A549 (cell line): ENCODE measurements at regions not wholly inside any gene's neighbourhood (a gene's known extent, or its start where the extent isn't known, plus 50 kb on each side); places are given as distances from the start of the nearest gene placed in this dataset.

ENCODE experiments used
- ATAC-seq, 2 experiments: fragments of 200-7000 bp in 1 of 2; fragments of >200 bp in 1 of 2; cut with Nextera tagmentation in 1 of 2; cut with Tn5 transposase in 1 of 2; 3 replicates each; pipeline versions ENCODE4 v1.8.0 to v1.9.1; 2018 to 2020; ENCODE audit warnings: mild to moderate bottlenecking in 1 of 2, moderate library complexity in 1 of 2
- CTCF ChIA-PET: fragments of 300-600 bp; sonication (Branson Sonifier 250); formaldehyde crosslinking; extraction: SDS; loops from one replicate; lab custom pipeline; 2021; ENCODE audit warnings: antibody characterized with exemption, inconsistent platforms; lab: Yijun Ruan, JAX
- POLR2A ChIA-PET: fragments of 350-600 bp; formaldehyde crosslinking; extraction: SDS; loops from one replicate; lab custom pipeline; 2021; ENCODE audit warnings: antibody characterized with exemption, inconsistent platforms; lab: Yijun Ruan, JAX
- DNase-seq, 2 experiments: peaks; one replicate each; pipeline versions ENCODE4 v3.0.0 to v3.0.0-alpha.2; 2011 to 2016; ENCODE audit warnings: low read depth in 1 of 2, low spot score in 1 of 2
- FAIRE-seq: peaks from 2 replicates; lab custom pipeline; 2011; peaks lifted over from hg19 to GRCh38; lab: Jason Lieb, UNC
- H3K27ac ChIP-seq, 2 experiments: fragments of >200 bp; sonication (Bioruptor Twin); formaldehyde crosslinking; 3 replicates each; pipeline ENCODE4 v1.5.1; 2016 to 2017
- H3K4me1 ChIP-seq: fragments of >200 bp; sonication (Bioruptor Twin); formaldehyde crosslinking; 3 replicates; pipeline ENCODE4 v1.6.1; 2016
- H3K4me2 ChIP-seq: fragments of >200 bp; sonication (Bioruptor Twin); formaldehyde crosslinking; 3 replicates; pipeline ENCODE4 v1.6.1; 2016
- H3K4me3 ChIP-seq: fragments of >200 bp; sonication (Bioruptor Twin); formaldehyde crosslinking; 3 replicates; pipeline ENCODE4 v1.5.1; 2016
- H3K9me3 ChIP-seq: fragments of >200 bp; sonication (Bioruptor Twin); formaldehyde crosslinking; 3 replicates; pipeline ENCODE4 v1.6.1; 2016
- CBX2 ChIP-seq: fragments of 200-600 bp; sonication (generic); IDR thresholded peaks from 2 replicates; pipeline ENCODE4 v1.6.1; 2016; ENCODE audit warnings: low read depth, mild to moderate bottlenecking, borderline replicate concordance
- CHD2 ChIP-seq: fragments of 150-350 bp; IDR thresholded peaks from 2 replicates; pipeline ENCODE4 v1.6.1; 2014; ENCODE audit warnings: low read length; ENCODE audit not compliant: partially characterized antibody
- CHD4 ChIP-seq: fragments of 200-600 bp; sonication (generic); IDR thresholded peaks from 2 replicates; pipeline ENCODE4 v1.6.1; 2016; ENCODE audit warnings: antibody characterized with exemption, mild to moderate bottlenecking, borderline replicate concordance
- EHF ChIP-seq: fragments of 250-450 bp; sonication (Bioruptor Pico); IDR thresholded peaks from 2 replicates; pipeline ENCODE4 v1.5.0; 2020; ENCODE audit warnings: mild to moderate bottlenecking
- EHMT2 ChIP-seq: fragments of 200-600 bp; sonication (generic); IDR thresholded peaks from 2 replicates; pipeline ENCODE4 v1.6.1; 2016; ENCODE audit warnings: antibody characterized with exemption, low read depth, mild to moderate bottlenecking, moderate library complexity
- EP300 ChIP-seq, 2 experiments: fragments of >200 bp; sonication (Bioruptor Twin); formaldehyde crosslinking; IDR thresholded peaks; 2 replicates in 1 of 2; 3 replicates in 1 of 2; pipeline ENCODE4 v1.6.1; 2016 to 2017
- HES2 ChIP-seq: fragments of >200 bp; sonication (Bioruptor Twin); formaldehyde crosslinking; IDR thresholded peaks from 2 replicates; pipeline ENCODE4 v1.6.1; 2016
- HMGXB4 ChIP-seq: fragments of 250-450 bp; sonication (Bioruptor Pico); IDR thresholded peaks from 2 replicates; pipeline ENCODE4 v1.5.0; 2021; ENCODE audit warnings: mild to moderate bottlenecking, moderate library complexity, borderline replicate concordance
- HOXB13 ChIP-seq: fragments of 250-450 bp; sonication (Bioruptor Pico); IDR thresholded peaks from 2 replicates; pipeline ENCODE4 v1.5.0; 2020; ENCODE audit warnings: low read depth, mild to moderate bottlenecking, moderate library complexity
- HOXB5 ChIP-seq: fragments of 250-450 bp; sonication (Bioruptor Pico); IDR thresholded peaks from 2 replicates; pipeline ENCODE4 v1.5.0; 2020; ENCODE audit warnings: mild to moderate bottlenecking, moderate library complexity
- KDM1A ChIP-seq: fragments of 200-600 bp; sonication (generic); IDR thresholded peaks from 2 replicates; pipeline ENCODE4 v1.6.1; 2016; ENCODE audit warnings: low read depth, mild to moderate bottlenecking
- MYC ChIP-seq: IDR thresholded peaks from 2 replicates; pipeline ENCODE4 v1.6.1; 2012; ENCODE audit warnings: mild to moderate bottlenecking, inconsistent platforms, low read length, improper control_type of control experiment, borderline replicate concordance
- NFE2L2 ChIP-seq: fragments of 150-350 bp; conservative IDR thresholded peaks from 2 replicates; pipeline ENCODE4 v1.6.1; 2014; ENCODE audit warnings: low read length
- NPAS2 ChIP-seq: fragments of 250-450 bp; sonication (Bioruptor Pico); IDR thresholded peaks from 2 replicates; pipeline ENCODE4 v1.8.0; 2022; ENCODE audit warnings: mild to moderate bottlenecking, moderate library complexity, borderline replicate concordance
- PHF8 ChIP-seq: fragments of 200-600 bp; sonication (generic); IDR thresholded peaks from 2 replicates; pipeline ENCODE4 v1.6.1; 2016; ENCODE audit warnings: low read depth, mild to moderate bottlenecking, antibody characterized with exemption, moderate library complexity, borderline replicate concordance
- POLR2AphosphoS2 ChIP-seq: conservative IDR thresholded peaks from 2 replicates; pipeline ENCODE4 v1.6.1; 2012; ENCODE audit warnings: low read length, improper control_type of control experiment, inconsistent platforms
- RCOR1 ChIP-seq: fragments of 150-350 bp; IDR thresholded peaks from 2 replicates; pipeline ENCODE4 v1.6.1; 2014; ENCODE audit warnings: antibody characterized with exemption, low read length, low read depth
- REST ChIP-seq: fragments of 200-600 bp; sonication (generic); IDR thresholded peaks from 2 replicates; pipeline ENCODE4 v1.6.1; 2016; ENCODE audit warnings: antibody characterized with exemption, mild to moderate bottlenecking, moderate library complexity
- RFX5 ChIP-seq: fragments of 450-650 bp; IDR thresholded peaks from 2 replicates; pipeline ENCODE4 v1.7.1; 2014; ENCODE audit warnings: antibody characterized with exemption, mild to moderate bottlenecking, moderate library complexity
- SREBF2 ChIP-seq: fragments of 450-650 bp; IDR thresholded peaks from 2 replicates; pipeline ENCODE4 v1.6.1; 2014; ENCODE audit warnings: mild to moderate bottlenecking, moderate library complexity
- ZNF302 ChIP-seq: fragments of 250-450 bp; sonication (Bioruptor Pico); IDR thresholded peaks from 2 replicates; pipeline ENCODE4 v1.9.0; 2021; ENCODE audit warnings: inconsistent platforms, mild to moderate bottlenecking, moderate library complexity
- ZSCAN20 ChIP-seq: fragments of 250-450 bp; sonication (Bioruptor Pico); IDR thresholded peaks from 2 replicates; pipeline ENCODE4 v1.8.0; 2022; ENCODE audit warnings: mild to moderate bottlenecking, moderate library complexity
- WGBS: methylation state at CpG from one replicate; pipeline ENCODE4 v1.1.6; 2017; ENCODE audit errors: missing lambda C conversion rate; 5-methylcytosine and 5-hydroxymethylcytosine counted together
- TF ChIP-seq, protein P1 (sequence below): fragments of 250-450 bp; sonication (Bioruptor Pico); IDR thresholded peaks from 2 replicates; pipeline ENCODE4 v1.5.0; 2020; ENCODE audit warnings: low read depth, mild to moderate bottlenecking, moderate library complexity
- TF ChIP-seq, protein P2 (sequence below): IDR thresholded peaks from 2 replicates; pipeline ENCODE4 v1.6.1; 2012
- TF ChIP-seq, protein P3 (sequence below): IDR thresholded peaks from 2 replicates; pipeline ENCODE4 v1.6.1; 2012
- TF ChIP-seq, protein P4 (sequence below): fragments of >200 bp; sonication (Bioruptor Twin); formaldehyde crosslinking; IDR thresholded peaks from 3 replicates; pipeline ENCODE4 v1.5.1; 2016

DNA sequence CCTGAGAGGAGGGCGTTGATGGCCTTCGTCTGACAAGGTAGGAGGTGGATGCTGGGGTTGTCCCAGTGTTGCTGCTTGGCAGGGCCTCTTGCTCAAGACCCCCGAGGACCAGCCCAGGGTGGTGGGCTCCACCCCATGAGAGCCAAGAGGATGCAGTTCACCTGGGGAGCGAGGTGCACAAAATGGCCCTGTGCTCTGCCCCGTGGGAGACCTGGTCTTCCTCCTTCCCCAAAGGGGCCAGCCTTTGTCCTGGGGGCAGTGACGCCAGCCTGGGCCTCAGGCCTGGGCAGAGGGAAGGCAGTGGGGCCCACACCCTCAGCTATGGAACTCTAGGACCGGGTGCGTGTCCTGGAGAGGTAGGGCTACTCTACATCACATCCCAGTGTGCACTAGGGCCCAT, 1233.3 kb downstream of the TBC1D22A start:
- Histone ChIP-seq H3K9me3 (no peaks in the 10 kb centered on the region), H3K27ac (no peak overlapping the region), H3K4me1 (no peaks in the 10 kb centered on the region), H3K4me3 (no peak overlapping the region), H3K4me2 (no peak overlapping the region)
- TF ChIP-seq HES2: no peak
- TF ChIP-seq SREBF2: no peak
- no peak for TF ChIP-seq MYC
- TF ChIP-seq, protein P1, sequence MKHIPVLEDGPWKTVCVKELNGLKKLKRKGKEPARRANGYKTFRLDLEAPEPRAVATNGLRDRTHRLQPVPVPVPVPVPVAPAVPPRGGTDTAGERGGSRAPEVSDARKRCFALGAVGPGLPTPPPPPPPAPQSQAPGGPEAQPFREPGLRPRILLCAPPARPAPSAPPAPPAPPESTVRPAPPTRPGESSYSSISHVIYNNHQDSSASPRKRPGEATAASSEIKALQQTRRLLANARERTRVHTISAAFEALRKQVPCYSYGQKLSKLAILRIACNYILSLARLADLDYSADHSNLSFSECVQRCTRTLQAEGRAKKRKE (CRISPR knock-in tag): no peak
- no peak for TF ChIP-seq EP300 (IDR thresholded peaks at IDR 0.05)
- no peak for TF ChIP-seq ZNF302
- TF ChIP-seq ZSCAN20 (CRISPR knock-in tag): no peak
- no peak for TF ChIP-seq NFE2L2
- no peak for TF ChIP-seq RCOR1
- TF ChIP-seq HOXB5 (CRISPR knock-in tag): no peak
- no peak for TF ChIP-seq EHMT2
- no peak for TF ChIP-seq CHD2
- no peak for TF ChIP-seq CBX2
- no peak for TF ChIP-seq NPAS2
- no peak for TF ChIP-seq REST
- TF ChIP-seq POLR2AphosphoS2: no peak
- TF ChIP-seq, protein P2, sequence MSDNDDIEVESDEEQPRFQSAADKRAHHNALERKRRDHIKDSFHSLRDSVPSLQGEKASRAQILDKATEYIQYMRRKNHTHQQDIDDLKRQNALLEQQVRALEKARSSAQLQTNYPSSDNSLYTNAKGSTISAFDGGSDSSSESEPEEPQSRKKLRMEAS: no peak
- TF ChIP-seq, protein P3, sequence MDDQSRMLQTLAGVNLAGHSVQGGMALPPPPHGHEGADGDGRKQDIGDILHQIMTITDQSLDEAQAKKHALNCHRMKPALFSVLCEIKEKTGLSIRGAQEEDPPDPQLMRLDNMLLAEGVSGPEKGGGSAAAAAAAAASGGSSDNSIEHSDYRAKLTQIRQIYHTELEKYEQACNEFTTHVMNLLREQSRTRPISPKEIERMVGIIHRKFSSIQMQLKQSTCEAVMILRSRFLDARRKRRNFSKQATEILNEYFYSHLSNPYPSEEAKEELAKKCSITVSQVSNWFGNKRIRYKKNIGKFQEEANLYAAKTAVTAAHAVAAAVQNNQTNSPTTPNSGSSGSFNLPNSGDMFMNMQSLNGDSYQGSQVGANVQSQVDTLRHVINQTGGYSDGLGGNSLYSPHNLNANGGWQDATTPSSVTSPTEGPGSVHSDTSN: no peak
- TF ChIP-seq HOXB13 (CRISPR knock-in tag): no peak
- TF ChIP-seq, protein P4, sequence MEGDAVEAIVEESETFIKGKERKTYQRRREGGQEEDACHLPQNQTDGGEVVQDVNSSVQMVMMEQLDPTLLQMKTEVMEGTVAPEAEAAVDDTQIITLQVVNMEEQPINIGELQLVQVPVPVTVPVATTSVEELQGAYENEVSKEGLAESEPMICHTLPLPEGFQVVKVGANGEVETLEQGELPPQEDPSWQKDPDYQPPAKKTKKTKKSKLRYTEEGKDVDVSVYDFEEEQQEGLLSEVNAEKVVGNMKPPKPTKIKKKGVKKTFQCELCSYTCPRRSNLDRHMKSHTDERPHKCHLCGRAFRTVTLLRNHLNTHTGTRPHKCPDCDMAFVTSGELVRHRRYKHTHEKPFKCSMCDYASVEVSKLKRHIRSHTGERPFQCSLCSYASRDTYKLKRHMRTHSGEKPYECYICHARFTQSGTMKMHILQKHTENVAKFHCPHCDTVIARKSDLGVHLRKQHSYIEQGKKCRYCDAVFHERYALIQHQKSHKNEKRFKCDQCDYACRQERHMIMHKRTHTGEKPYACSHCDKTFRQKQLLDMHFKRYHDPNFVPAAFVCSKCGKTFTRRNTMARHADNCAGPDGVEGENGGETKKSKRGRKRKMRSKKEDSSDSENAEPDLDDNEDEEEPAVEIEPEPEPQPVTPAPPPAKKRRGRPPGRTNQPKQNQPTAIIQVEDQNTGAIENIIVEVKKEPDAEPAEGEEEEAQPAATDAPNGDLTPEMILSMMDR: no peak
- no peak for ATAC-seq
- ChIA-PET CTCF (interaction anchor here (1.0 kb wide), 1 partner anchor 9 kb away, joined by 3 read pairs; no protein-coding TSS in a partner anchor), POLR2A (no interaction called here)
- 60% methylated on average over 4 of the region's 8 CpGs for WGBS
- no peak for DNase-seq
- FAIRE-seq: no peak

GRCh38 chr22:47995264-47995627, 1232.8 kb downstream of the TBC1D22A start:
- DNase-seq: no peak
- no peaks in the 10 kb centered on the region for H3K9me3 ChIP-seq
- 76% methylated on average over 17 of the region's 17 CpGs for WGBS
- no peak overlapping the region for H3K27ac ChIP-seq
- CTCF ChIA-PET: no interaction called here
- no peak overlapping the region for H3K4me3 ChIP-seq
- POLR2A ChIA-PET: no interaction called here
- ATAC-seq: no peak
- H3K4me1 ChIP-seq: no peaks in the 10 kb centered on the region
- no peak for FAIRE-seq
- no peak overlapping the region for H3K4me2 ChIP-seq
- no peak for TF ChIP-seq KDM1A
- TF ChIP-seq ZSCAN20 (CRISPR knock-in tag): no peak
- TF ChIP-seq, protein P4: no peak
- TF ChIP-seq CHD4: no peak
- TF ChIP-seq PHF8: no peak
- no peak for TF ChIP-seq HES2
- TF ChIP-seq HMGXB4 (CRISPR knock-in tag): no peak
- TF ChIP-seq HOXB5 (CRISPR knock-in tag): no peak
- no peak for TF ChIP-seq RFX5
- no peak for TF ChIP-seq EHF (CRISPR knock-in tag)
